GM23248 (cell line): ENCODE measurements at regions not wholly inside any gene's neighbourhood (a gene's known extent, or its start where the extent isn't known, plus 50 kb on each side); places are given as distances from the start of the nearest gene placed in this dataset.

ENCODE experiments used
- EZH2 ChIP-seq: fragments of 200-600 bp; sonication (generic); IDR thresholded peaks from 2 replicates; pipeline ENCODE4 v1.6.1; 2018; ENCODE audit warnings: antibody characterized with exemption, mild to moderate bottlenecking; ENCODE audit not compliant: insufficient read depth, poor library complexity, severe bottlenecking
- EZH2phosphoT487 ChIP-seq: fragments of 200-600 bp; sonication (generic); IDR thresholded peaks from 2 replicates; pipeline ENCODE4 v1.6.1; 2018; ENCODE audit warnings: antibody characterized with exemption, moderate library complexity, mild to moderate bottlenecking, low read depth; ENCODE audit not compliant: insufficient read depth

- TF ChIP-seq EZH2 (no peak), EZH2phosphoT487 (no peak)
These were observed 887.3 kb upstream of the CRIM1 start for GRCh38 chr2:35468245-35468644.
